ENCODE measurements at regions not wholly inside any gene's neighbourhood (a gene's known extent, or its start where the extent isn't known, plus 50 kb on each side); places are given as distances from the start of the nearest gene placed in this dataset.

DNA sequence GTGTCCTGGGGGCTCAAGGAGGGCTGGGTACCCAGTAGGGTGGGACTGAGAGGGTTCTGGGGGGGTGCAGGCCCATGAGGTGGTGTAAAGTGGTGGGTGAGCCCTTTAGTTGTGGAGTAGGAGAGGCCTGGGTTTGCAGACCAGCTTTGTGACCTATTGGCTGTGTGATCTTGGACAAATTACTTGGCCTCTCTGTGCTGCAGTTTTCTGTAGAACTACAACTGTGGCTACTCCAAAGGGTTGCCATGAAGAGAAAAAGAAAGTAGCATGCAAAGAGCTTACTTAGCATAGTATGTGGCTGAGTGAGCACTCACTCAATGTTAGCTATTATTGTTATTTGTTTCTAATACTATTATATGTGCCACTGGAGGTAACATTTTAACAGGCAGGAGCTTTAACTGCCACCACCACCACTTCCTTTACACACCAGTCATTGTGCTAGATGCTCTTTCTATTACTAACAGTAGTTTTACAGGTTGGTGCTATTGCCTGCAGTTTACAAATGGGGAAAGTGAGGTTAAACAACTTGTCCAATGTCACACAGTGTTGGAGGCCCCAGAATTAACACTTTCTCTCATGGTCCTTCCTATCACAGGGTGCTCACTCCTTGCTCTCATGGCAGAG, 286.8 kb downstream of the DHX35 start:
- TF ChIP-seq CTCF (IDR thresholded peaks at IDR 0.05; ENCODE audit: low read length): no peak
- TF ChIP-seq EZH2 (IDR thresholded peaks at IDR 0.05; ENCODE audit: borderline replicate concordance, low read length): no peak
